HCT116 (cell line): ENCODE measurements at regions not wholly inside any gene's neighbourhood (a gene's known extent, or its start where the extent isn't known, plus 50 kb on each side); places are given as distances from the start of the nearest gene placed in this dataset.

ENCODE experiments used
- ATAC-seq: fragments of 200-7000 bp; cut with Tn5 transposase; 2 replicates; pipeline ENCODE4 v1.9.1; 2020; ENCODE audit warnings: mild to moderate bottlenecking, moderate library complexity
- BruUV-seq: library from RNA; stranded (reverse); fragments of 400-500 nt; replicated peaks from 2 replicates; lab custom pipeline; 2021; lab: Mats Ljungman, UMichigan
- CTCF ChIA-PET: fragments of 300-600 bp; sonication (Branson Sonifier 250); formaldehyde crosslinking; loops from one replicate; lab custom pipeline; 2021; ENCODE audit warnings: antibody characterized with exemption; lab: Charles Lee
- POLR2A ChIA-PET: fragments of 300-600, 350-600 bp; sonication (Branson Sonifier 250); formaldehyde crosslinking; loops from one replicate; lab custom pipeline; 2021; ENCODE audit warnings: antibody characterized with exemption; lab: Charles Lee
- RAD21 ChIA-PET, 2 experiments: fragments of 300-600 bp; sonication (Branson Sonifier 250); formaldehyde crosslinking; loops; one replicate each; lab custom pipeline; 2023; ENCODE audit warnings: low total read pairs in 2 of 2; ENCODE audit not compliant: uncharacterized antibody in 2 of 2, unreplicated experiment in 2 of 2, low non-redundant PET in 1 of 2; lab: Charles Lee
- DNase-seq: peaks from one replicate; pipeline ENCODE4 v3.0.0-alpha.2; 2010; ENCODE audit warnings: low read depth, low spot score
- H2AFZ ChIP-seq: fragments of 200-600 bp; shearing (Covaris generic), sonication (generic); 2 replicates; pipeline ENCODE4 v1.6.1; 2017; ENCODE audit warnings: low read depth, mixed run types, mixed read lengths, antibody characterized with exemption, low read length; ENCODE audit not compliant: poor library complexity, severe bottlenecking
- H3K27ac ChIP-seq: 2 replicates; pipeline ENCODE4 v1.5.1; 2012; ENCODE audit warnings: low read depth, low read length
- H3K27me3 ChIP-seq: fragments of 200-600 bp; sonication (generic); 2 replicates; pipeline ENCODE4 v1.6.1; 2016; ENCODE audit warnings: mixed run types, low read length, mixed read lengths; ENCODE audit not compliant: insufficient read depth
- H3K36me3 ChIP-seq, 2 experiments: fragments of 200-500 bp in 1 of 2; fragments of 200-600 bp in 1 of 2; sonication (Bioruptor generic) in 1 of 2; sonication (generic) in 1 of 2; 2 replicates each; pipeline versions ENCODE4 v1.5.1 to v1.6.1; 2014 to 2016; ENCODE audit warnings: low read length in 2 of 2, inconsistent platforms in 1 of 2, mixed read lengths in 1 of 2, mixed run types in 1 of 2; ENCODE audit not compliant: insufficient read depth in 2 of 2, control insufficient read depth in 1 of 2
- H3K4me1 ChIP-seq, 2 experiments: fragments of 200-600 bp in 1 of 2; sonication (generic) in 1 of 2; 2 replicates each; pipeline versions ENCODE4 v1.5.1 to v1.6.1; 2012 to 2017; ENCODE audit warnings: low read length in 2 of 2, inconsistent platforms in 1 of 2, mild to moderate bottlenecking in 1 of 2, mixed read lengths in 1 of 2, mixed run types in 1 of 2, moderate library complexity in 1 of 2; ENCODE audit not compliant: insufficient read depth in 2 of 2, control insufficient read depth in 1 of 2
- H3K4me2 ChIP-seq: fragments of 200-600 bp; sonication (generic); 2 replicates; pipeline ENCODE4 v1.6.1; 2017; ENCODE audit warnings: mixed run types, low read length, mixed read lengths
- H3K4me3 ChIP-seq, 2 experiments: fragments of 200-600 bp in 1 of 2; sonication (generic) in 1 of 2; replicated peaks in 1 of 2; 2 replicates each; pipeline ENCODE4 v1.5.1; 2011 to 2016; ENCODE audit warnings: low read length in 2 of 2, control low read depth in 1 of 2, low read depth in 1 of 2, mild to moderate bottlenecking in 1 of 2, mixed read lengths in 1 of 2, mixed run types in 1 of 2
- H3K79me2 ChIP-seq: fragments of 200-600 bp; sonication (generic); 2 replicates; pipeline ENCODE4 v1.6.1; 2017; ENCODE audit warnings: mild to moderate bottlenecking, mixed run types, low read length, moderate library complexity, mixed read lengths; ENCODE audit not compliant: insufficient read depth
- H3K9ac ChIP-seq: fragments of 200-600 bp; sonication (generic); 2 replicates; pipeline ENCODE4 v1.6.1; 2016; ENCODE audit warnings: low read length, mixed read lengths
- H3K9me2 ChIP-seq: fragments of 200-600 bp; sonication (generic), shearing (Covaris generic); 2 replicates; pipeline ENCODE4 v1.6.1; 2017; ENCODE audit warnings: mixed run types, mild to moderate bottlenecking, moderate library complexity; ENCODE audit not compliant: insufficient read depth
- H3K9me3 ChIP-seq, 2 experiments: fragments of 200-500 bp in 1 of 2; fragments of 200-600 bp in 1 of 2; sonication (Bioruptor generic) in 1 of 2; sonication (generic) in 1 of 2; 2 replicates each; pipeline ENCODE4 v1.6.1; 2014 to 2017; ENCODE audit warnings: low read length in 2 of 2, mixed read lengths in 2 of 2, inconsistent platforms in 1 of 2, low read depth in 1 of 2, mild to moderate bottlenecking in 1 of 2, mixed run types in 1 of 2, moderate library complexity in 1 of 2; ENCODE audit not compliant: control insufficient read depth in 1 of 2, insufficient read depth in 1 of 2
- H4K20me1 ChIP-seq: fragments of 200-600 bp; sonication (generic), shearing (Covaris generic); 2 replicates; pipeline ENCODE4 v1.6.1; 2017; ENCODE audit warnings: mixed run types, mild to moderate bottlenecking, moderate library complexity; ENCODE audit not compliant: insufficient read depth
- CBX3 ChIP-seq: IDR thresholded peaks from 2 replicates; pipeline ENCODE4 v1.6.1; 2012; ENCODE audit warnings: low read depth
- CEBPB ChIP-seq: IDR thresholded peaks from 2 replicates; pipeline ENCODE4 v1.6.1; 2012; ENCODE audit warnings: low read depth
- EGR1 ChIP-seq: IDR thresholded peaks from 2 replicates; pipeline ENCODE4 v1.6.1; 2012; ENCODE audit warnings: low read depth
- ELF1 ChIP-seq: IDR thresholded peaks from 2 replicates; pipeline ENCODE4 v1.6.1; 2012; ENCODE audit warnings: low read depth, borderline replicate concordance
- EZH2 ChIP-seq: fragments of 200-600 bp; sonication (generic); IDR thresholded peaks from 2 replicates; pipeline ENCODE4 v1.6.1; 2017; ENCODE audit warnings: antibody characterized with exemption, mixed run types
- FOSL1 ChIP-seq: IDR thresholded peaks from 2 replicates; pipeline ENCODE4 v1.6.1; 2012; ENCODE audit warnings: low read depth
- POLR2A ChIP-seq: IDR thresholded peaks from 2 replicates; pipeline ENCODE4 v1.7.0; 2011; ENCODE audit warnings: borderline replicate concordance; ENCODE audit not compliant: insufficient read depth, insufficient read length; ENCODE audit errors: extremely low read depth
- RAD21 ChIP-seq: IDR thresholded peaks from 2 replicates; pipeline ENCODE4 v1.6.1; 2012; ENCODE audit warnings: low read depth, mild to moderate bottlenecking
- SP1 ChIP-seq: IDR thresholded peaks from 2 replicates; pipeline ENCODE4 v1.6.1; 2012; ENCODE audit warnings: low read depth
- SRF ChIP-seq: IDR thresholded peaks from 2 replicates; pipeline ENCODE4 v1.6.1; 2012; ENCODE audit warnings: low read depth
- ZFX ChIP-seq: fragments of 450-650 bp; IDR thresholded peaks from 2 replicates; pipeline ENCODE4 v1.6.1; 2017
- intact Hi-C: fragments of 100-400 bp; cut with micrococcal nuclease; formaldehyde crosslinking; loops from 2 replicates; pipeline ENCODE4 v1.10.0; 2022
- TF ChIP-seq, protein P1 (sequence below), 3 experiments: fragments of 200-600 bp in 1 of 3; sonication (generic) in 1 of 3; IDR thresholded peaks in 2 of 3; conservative IDR thresholded peaks in 1 of 3; 2 replicates each; pipeline ENCODE4 v1.5.1; 2012 to 2017; ENCODE audit warnings: low read depth in 2 of 3, low read length in 2 of 3, antibody characterized with exemption in 1 of 3, borderline replicate concordance in 1 of 3, control low read depth in 1 of 3, mild to moderate bottlenecking in 1 of 3, mixed read lengths in 1 of 3, mixed run types in 1 of 3, moderate library complexity in 1 of 3; ENCODE audit not compliant: insufficient read depth in 1 of 3
- TF ChIP-seq, protein P2 (sequence below): IDR thresholded peaks from 2 replicates; pipeline ENCODE4 v1.6.1; 2012
- TF ChIP-seq, protein P3 (sequence below): IDR thresholded peaks from 2 replicates; pipeline ENCODE4 v1.6.1; 2011; ENCODE audit warnings: mild to moderate bottlenecking, low read length, moderate library complexity; ENCODE audit not compliant: insufficient replicate concordance; ENCODE audit errors: extremely low read depth
- TF ChIP-seq, protein P4 (sequence below): IDR thresholded peaks from 2 replicates; pipeline ENCODE4 v1.6.1; 2012; ENCODE audit warnings: low read depth

DNA sequence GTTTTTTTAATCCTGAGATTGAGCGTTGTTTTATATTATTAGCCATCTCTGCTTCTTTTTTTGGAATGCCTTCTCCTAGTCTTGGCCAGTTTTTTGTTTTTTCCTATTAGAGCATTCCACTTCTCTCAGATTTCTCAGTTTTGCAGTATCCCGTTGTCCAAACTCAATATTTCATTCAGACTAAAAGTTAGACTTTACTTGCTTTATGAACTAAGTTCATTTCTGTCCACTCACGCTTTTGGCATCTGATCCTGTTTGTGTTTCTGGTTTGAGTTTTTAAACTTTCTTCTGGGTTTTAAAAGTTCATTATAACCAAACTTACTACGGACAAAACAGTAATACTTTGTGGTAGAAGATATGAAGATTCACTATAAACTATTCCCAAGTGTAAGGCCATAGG, 288.3 kb upstream of the MPDZ start:
- H3K4me2 ChIP-seq: no peak overlapping the region
- H4K20me1 ChIP-seq: no peaks in the 10 kb centered on the region
- intact Hi-C loops: no loop called here
- H3K27me3 ChIP-seq: no peaks in the 10 kb centered on the region
- H3K27ac ChIP-seq: no peak overlapping the region
- no peaks in the 10 kb centered on the region for H3K36me3 ChIP-seq
- no TSS peak for BruUV-seq
- ChIA-PET CTCF (no interaction called here), POLR2A (no interaction called here), RAD21 (no interaction called here)
- H2AFZ ChIP-seq: no peak overlapping the region
- H3K9ac ChIP-seq: no peak overlapping the region
- H3K4me1 ChIP-seq: no peaks in the 10 kb centered on the region
- no peaks in the 10 kb centered on the region; a peak in 1 of 4 replicates for H3K9me3 ChIP-seq
- DNase-seq (no peak), ATAC-seq (no peak)
- H3K4me3 ChIP-seq: no peak overlapping the region
- no peaks in the 10 kb centered on the region for H3K9me2 ChIP-seq
- no peaks in the 10 kb centered on the region for H3K79me2 ChIP-seq
- TF ChIP-seq, protein P1, sequence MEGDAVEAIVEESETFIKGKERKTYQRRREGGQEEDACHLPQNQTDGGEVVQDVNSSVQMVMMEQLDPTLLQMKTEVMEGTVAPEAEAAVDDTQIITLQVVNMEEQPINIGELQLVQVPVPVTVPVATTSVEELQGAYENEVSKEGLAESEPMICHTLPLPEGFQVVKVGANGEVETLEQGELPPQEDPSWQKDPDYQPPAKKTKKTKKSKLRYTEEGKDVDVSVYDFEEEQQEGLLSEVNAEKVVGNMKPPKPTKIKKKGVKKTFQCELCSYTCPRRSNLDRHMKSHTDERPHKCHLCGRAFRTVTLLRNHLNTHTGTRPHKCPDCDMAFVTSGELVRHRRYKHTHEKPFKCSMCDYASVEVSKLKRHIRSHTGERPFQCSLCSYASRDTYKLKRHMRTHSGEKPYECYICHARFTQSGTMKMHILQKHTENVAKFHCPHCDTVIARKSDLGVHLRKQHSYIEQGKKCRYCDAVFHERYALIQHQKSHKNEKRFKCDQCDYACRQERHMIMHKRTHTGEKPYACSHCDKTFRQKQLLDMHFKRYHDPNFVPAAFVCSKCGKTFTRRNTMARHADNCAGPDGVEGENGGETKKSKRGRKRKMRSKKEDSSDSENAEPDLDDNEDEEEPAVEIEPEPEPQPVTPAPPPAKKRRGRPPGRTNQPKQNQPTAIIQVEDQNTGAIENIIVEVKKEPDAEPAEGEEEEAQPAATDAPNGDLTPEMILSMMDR (IDR thresholded peaks at IDR 0.05 in 2 of 3, conservative IDR thresholded peaks at IDR 0.05 in 1 of 3; ENCODE audit: borderline replicate concordance in 1 of 3, insufficient read depth in 1 of 3, low read depth in 2 of 3, low read length in 2 of 3): no peak
- TF ChIP-seq EGR1 (no peak), ZFX (no peak), SRF (no peak), FOSL1 (no peak), RAD21 (no peak)
- TF ChIP-seq, protein P2, sequence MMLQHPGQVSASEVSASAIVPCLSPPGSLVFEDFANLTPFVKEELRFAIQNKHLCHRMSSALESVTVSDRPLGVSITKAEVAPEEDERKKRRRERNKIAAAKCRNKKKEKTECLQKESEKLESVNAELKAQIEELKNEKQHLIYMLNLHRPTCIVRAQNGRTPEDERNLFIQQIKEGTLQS: no peak

DNA sequence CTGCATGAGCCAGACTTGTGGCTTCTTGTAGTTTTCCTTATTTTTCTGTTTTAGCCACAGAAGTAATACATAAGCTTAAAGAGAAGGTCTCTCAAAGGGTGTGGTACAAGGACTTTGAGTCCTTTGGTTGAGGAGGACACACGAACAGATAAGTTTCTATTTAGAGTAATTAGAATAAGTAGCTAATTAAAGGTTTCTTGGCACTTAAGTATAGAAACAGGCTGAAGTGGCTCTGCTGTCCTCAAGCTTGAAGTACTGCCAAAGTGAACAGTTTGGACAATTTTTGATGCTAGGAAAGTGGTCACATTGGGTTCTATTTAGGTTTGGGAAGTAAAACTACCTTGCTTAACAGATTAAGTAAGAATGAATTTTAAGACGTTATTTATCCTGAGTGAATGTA, 278.3 kb upstream of the MPDZ start:
- Histone ChIP-seq H3K4me1 (no peaks in the 10 kb centered on the region), H3K27me3 (no peaks in the 10 kb centered on the region), H3K9me2 (no peaks in the 10 kb centered on the region), H3K9ac (no peak overlapping the region), H3K4me3 (no peak overlapping the region), H3K36me3 (no peaks in the 10 kb centered on the region), H3K9me3 (peaks cover 0 to 2% of the 10 kb centered on the region in 2 experiments; a peak in 1 of 4 replicates), H3K79me2 (no peaks in the 10 kb centered on the region), H3K27ac (no peak overlapping the region), H4K20me1 (no peaks in the 10 kb centered on the region), H3K4me2 (no peak overlapping the region), H2AFZ (no peak overlapping the region)
- TF ChIP-seq SP1 (no peak), RAD21 (no peak), CBX3 (no peak), CEBPB (no peak), POLR2A (no peak), ELF1 (no peak), EZH2 (no peak)
- TF ChIP-seq, protein P3, sequence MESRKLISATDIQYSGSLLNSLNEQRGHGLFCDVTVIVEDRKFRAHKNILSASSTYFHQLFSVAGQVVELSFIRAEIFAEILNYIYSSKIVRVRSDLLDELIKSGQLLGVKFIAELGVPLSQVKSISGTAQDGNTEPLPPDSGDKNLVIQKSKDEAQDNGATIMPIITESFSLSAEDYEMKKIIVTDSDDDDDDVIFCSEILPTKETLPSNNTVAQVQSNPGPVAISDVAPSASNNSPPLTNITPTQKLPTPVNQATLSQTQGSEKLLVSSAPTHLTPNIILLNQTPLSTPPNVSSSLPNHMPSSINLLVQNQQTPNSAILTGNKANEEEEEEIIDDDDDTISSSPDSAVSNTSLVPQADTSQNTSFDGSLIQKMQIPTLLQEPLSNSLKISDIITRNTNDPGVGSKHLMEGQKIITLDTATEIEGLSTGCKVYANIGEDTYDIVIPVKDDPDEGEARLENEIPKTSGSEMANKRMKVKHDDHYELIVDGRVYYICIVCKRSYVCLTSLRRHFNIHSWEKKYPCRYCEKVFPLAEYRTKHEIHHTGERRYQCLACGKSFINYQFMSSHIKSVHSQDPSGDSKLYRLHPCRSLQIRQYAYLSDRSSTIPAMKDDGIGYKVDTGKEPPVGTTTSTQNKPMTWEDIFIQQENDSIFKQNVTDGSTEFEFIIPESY: no peak
- TF ChIP-seq, protein P4, sequence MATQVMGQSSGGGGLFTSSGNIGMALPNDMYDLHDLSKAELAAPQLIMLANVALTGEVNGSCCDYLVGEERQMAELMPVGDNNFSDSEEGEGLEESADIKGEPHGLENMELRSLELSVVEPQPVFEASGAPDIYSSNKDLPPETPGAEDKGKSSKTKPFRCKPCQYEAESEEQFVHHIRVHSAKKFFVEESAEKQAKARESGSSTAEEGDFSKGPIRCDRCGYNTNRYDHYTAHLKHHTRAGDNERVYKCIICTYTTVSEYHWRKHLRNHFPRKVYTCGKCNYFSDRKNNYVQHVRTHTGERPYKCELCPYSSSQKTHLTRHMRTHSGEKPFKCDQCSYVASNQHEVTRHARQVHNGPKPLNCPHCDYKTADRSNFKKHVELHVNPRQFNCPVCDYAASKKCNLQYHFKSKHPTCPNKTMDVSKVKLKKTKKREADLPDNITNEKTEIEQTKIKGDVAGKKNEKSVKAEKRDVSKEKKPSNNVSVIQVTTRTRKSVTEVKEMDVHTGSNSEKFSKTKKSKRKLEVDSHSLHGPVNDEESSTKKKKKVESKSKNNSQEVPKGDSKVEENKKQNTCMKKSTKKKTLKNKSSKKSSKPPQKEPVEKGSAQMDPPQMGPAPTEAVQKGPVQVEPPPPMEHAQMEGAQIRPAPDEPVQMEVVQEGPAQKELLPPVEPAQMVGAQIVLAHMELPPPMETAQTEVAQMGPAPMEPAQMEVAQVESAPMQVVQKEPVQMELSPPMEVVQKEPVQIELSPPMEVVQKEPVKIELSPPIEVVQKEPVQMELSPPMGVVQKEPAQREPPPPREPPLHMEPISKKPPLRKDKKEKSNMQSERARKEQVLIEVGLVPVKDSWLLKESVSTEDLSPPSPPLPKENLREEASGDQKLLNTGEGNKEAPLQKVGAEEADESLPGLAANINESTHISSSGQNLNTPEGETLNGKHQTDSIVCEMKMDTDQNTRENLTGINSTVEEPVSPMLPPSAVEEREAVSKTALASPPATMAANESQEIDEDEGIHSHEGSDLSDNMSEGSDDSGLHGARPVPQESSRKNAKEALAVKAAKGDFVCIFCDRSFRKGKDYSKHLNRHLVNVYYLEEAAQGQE: no peak
- ChIA-PET RAD21 (no interaction called here), POLR2A (no interaction called here), CTCF (no interaction called here)
- DNase-seq (no peak), ATAC-seq (no peak)
- intact Hi-C loops: no loop called here
- no TSS peak for BruUV-seq
